Testis (tissue), 2 donors: ENCODE measurements at regions not wholly inside any gene's neighbourhood (a gene's known extent, or its start where the extent isn't known, plus 50 kb on each side); places are given as distances from the start of the nearest gene placed in this dataset.

Experiments used
- DNase-seq: peaks from one replicate; pipeline ENCODE4 v3.0.0-alpha.2; 2019
- H3K27ac ChIP-seq, 2 donors: fragments of 200-600 bp; sonication (generic); one replicate each; pipeline ENCODE4 v1.5.1; 2019
- H3K27me3 ChIP-seq: fragments of 200-600 bp; sonication (generic); one replicate; pipeline ENCODE4 v1.5.1; 2019
- H3K36me3 ChIP-seq: fragments of 200-600 bp; sonication (generic); one replicate; pipeline ENCODE4 v1.5.1; 2017; ENCODE audit warnings: low read depth; ENCODE audit errors: missing control alignments
- H3K4me1 ChIP-seq: fragments of 200-600 bp; sonication (generic); one replicate; pipeline ENCODE4 v1.5.1; 2019
- H3K4me3 ChIP-seq, 2 donors: fragments of 200-600 bp; sonication (generic); one replicate each; pipeline ENCODE4 v1.5.1; 2017 to 2019
- H3K9me3 ChIP-seq: fragments of 200-600 bp; sonication (generic); one replicate; pipeline ENCODE4 v1.5.1; 2017
- CTCF ChIP-seq, 3 experiments: fragments of 450-650 bp in 2 of 3; fragments of 200-600 bp in 1 of 3; sonication (generic) in 1 of 3; IDR thresholded peaks; one replicate each; pipeline ENCODE4 v1.5.1; 2016 to 2019; ENCODE audit warnings: antibody characterized with exemption in 3 of 3, mild to moderate bottlenecking in 2 of 3, moderate library complexity in 1 of 3
- POLR2A ChIP-seq: fragments of 450-650 bp; IDR thresholded peaks from one replicate; pipeline ENCODE4 v1.6.1; 2017; ENCODE audit warnings: antibody characterized with exemption, mild to moderate bottlenecking, moderate library complexity
- WGBS, 2 donors: methylation state at CpG; one replicate each; pipeline ENCODE4 v1.1.5; 2018; 5-methylcytosine and 5-hydroxymethylcytosine counted together
- intact Hi-C: fragments of 100-400 bp; cut with DNase I; formaldehyde crosslinking; loops from one replicate; pipeline ENCODE4 v1.15.1; 2023; ENCODE audit warnings: low total_unique reads

- Histone ChIP-seq H3K36me3 (no peaks in the 10 kb centered on the region), H3K27ac (no peak overlapping the region), H3K27me3 (no peaks in the 10 kb centered on the region), H3K4me3 (no peak overlapping the region), H3K4me1 (no peaks in the 10 kb centered on the region), H3K9me3 (no peaks in the 10 kb centered on the region)
- DNase-seq: no peak
- no peak for TF ChIP-seq CTCF (IDR thresholded peaks at IDR 0.05)
- no peak for TF ChIP-seq POLR2A
- 49 to 68% methylated on average over 2 to 5 of the region's 5 CpGs for WGBS, 2 donors
- intact Hi-C loops: no loop called here
Measured at GRCh38 chr15:29533647-29534046, 264.0 kb upstream of the NSMCE3 start.

GRCh38 chr15:29532296-29532695 is 262.7 kb upstream of the NSMCE3 start:
- intact Hi-C loops: no loop called here
- TF ChIP-seq CTCF (IDR thresholded peaks at IDR 0.05) (no peak), POLR2A (no peak)
- H3K4me3 ChIP-seq: no peak overlapping the region
- no peak for DNase-seq
- no peak overlapping the region for H3K27ac ChIP-seq
- H3K27me3 ChIP-seq: no peaks in the 10 kb centered on the region
- H3K36me3 ChIP-seq: no peaks in the 10 kb centered on the region
- WGBS, 2 donors: 61 to 68% methylated on average over 1 of the region's 1 CpG
- H3K4me1 ChIP-seq: no peaks in the 10 kb centered on the region
- H3K9me3 ChIP-seq: no peaks in the 10 kb centered on the region

- WGBS, 2 donors: 85 to 89% methylated on average over 9 of the region's 9 CpGs
- no peaks in the 10 kb centered on the region for H3K27me3 ChIP-seq
- no peaks in the 10 kb centered on the region for H3K36me3 ChIP-seq
- no peaks in the 10 kb centered on the region for H3K9me3 ChIP-seq
- no peak for DNase-seq
- no peak overlapping the region for H3K27ac ChIP-seq
- TF ChIP-seq CTCF (IDR thresholded peaks at IDR 0.05): no peak
- no peak for TF ChIP-seq POLR2A
- no peaks in the 10 kb centered on the region for H3K4me1 ChIP-seq
- intact Hi-C loops: no loop called here
- no peak overlapping the region for H3K4me3 ChIP-seq
Measured at GRCh38 chr15:29530966-29531365, 261.3 kb upstream of the NSMCE3 start.

GRCh38 chr15:29529043-29529442 is 259.4 kb upstream of the NSMCE3 start:
- Histone ChIP-seq H3K36me3 (no peaks in the 10 kb centered on the region), H3K27ac (no peak overlapping the region), H3K9me3 (no peaks in the 10 kb centered on the region), H3K4me1 (no peaks in the 10 kb centered on the region), H3K27me3 (no peaks in the 10 kb centered on the region), H3K4me3 (no peak overlapping the region)
- WGBS, 2 donors: 79 to 97% methylated on average over 3 of the region's 3 CpGs
- DNase-seq: no peak
- intact Hi-C loops: no loop called here
- TF ChIP-seq CTCF (IDR thresholded peaks at IDR 0.05) (no peak), POLR2A (no peak)

GRCh38 chr15:29528276-29528675 is 258.7 kb upstream of the NSMCE3 start:
- no peaks in the 10 kb centered on the region for H3K4me1 ChIP-seq
- TF ChIP-seq POLR2A (no peak), CTCF (IDR thresholded peaks at IDR 0.05) (no peak)
- no peak overlapping the region for H3K27ac ChIP-seq
- H3K36me3 ChIP-seq: no peaks in the 10 kb centered on the region
- H3K9me3 ChIP-seq: no peaks in the 10 kb centered on the region
- no peaks in the 10 kb centered on the region for H3K27me3 ChIP-seq
- no peak for DNase-seq
- no peak overlapping the region for H3K4me3 ChIP-seq
- intact Hi-C loops: no loop called here
- 29 to 54% methylated on average over 1 of the region's 1 CpG for WGBS, 2 donors
